ENCODE measurements at regions not wholly inside any gene's neighbourhood (a gene's known extent, or its start where the extent isn't known, plus 50 kb on each side); places are given as distances from the start of the nearest gene placed in this dataset.
"Not testable (repeated sequence)": the region's sequence is repeated elsewhere in the genome, so short reads cannot be mapped to it uniquely, and the experiment has no call there.

DNA sequence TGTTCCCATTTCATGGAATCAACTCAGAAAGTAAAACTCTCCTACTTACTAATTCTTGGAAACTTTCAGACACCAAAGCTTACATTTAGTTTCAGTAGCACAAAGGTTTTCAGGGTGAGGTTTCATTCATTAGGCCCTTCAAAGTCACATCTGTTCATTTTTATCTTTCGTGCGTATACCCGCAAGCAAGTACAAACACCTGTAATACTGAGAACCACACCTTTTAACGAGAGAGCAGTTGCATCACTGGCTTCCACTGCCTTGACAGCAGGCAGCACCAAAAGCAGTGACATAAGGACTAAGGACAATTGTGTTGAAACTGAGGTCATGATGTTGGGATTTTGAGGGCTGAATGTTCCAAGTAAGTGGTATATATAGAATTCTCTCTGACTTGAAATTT, 60.5 kb downstream of the GOLGA6L22 start:
- H3K4me3 ChIP-seq; H3K27me3 ChIP-seq; H3K27ac ChIP-seq; DNase-seq; H3K9me3 ChIP-seq; H3K36me3 ChIP-seq (ENCODE audit: low read depth, missing control alignments); intact Hi-C loops (cut with DNase I; ENCODE audit: low total_unique reads); H3K4me1 ChIP-seq: not testable (repeated sequence)
- no CpG with 5 or more reads among the region's 4 CpGs for WGBS, 2 donors

DNA sequence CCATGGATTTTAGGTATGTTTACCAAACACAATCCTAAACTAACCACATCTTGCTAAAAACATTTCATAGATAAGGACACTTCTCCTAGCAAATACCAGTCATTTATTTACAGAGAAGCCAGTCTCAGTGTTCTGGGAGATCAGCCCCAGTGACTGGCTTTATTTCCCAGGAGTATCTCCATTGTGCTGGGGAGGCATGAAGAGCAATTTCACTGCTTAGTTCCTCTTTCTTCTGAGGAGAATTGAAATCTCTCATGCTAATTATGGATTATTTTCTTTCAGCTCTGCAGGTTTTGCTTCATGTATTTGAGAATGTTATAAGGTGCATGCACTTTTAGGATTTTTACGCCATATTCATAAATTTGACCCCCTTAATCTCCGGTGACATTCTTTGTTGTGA, 67.8 kb downstream of the GOLGA6L22 start:
- intact Hi-C loops (cut with DNase I; ENCODE audit: low total_unique reads); H3K9me3 ChIP-seq; H3K36me3 ChIP-seq (ENCODE audit: low read depth, missing control alignments); H3K4me3 ChIP-seq; H3K27ac ChIP-seq; H3K4me1 ChIP-seq; DNase-seq; H3K27me3 ChIP-seq: not testable (repeated sequence)
- no CpG with 5 or more reads among the region's 2 CpGs for WGBS, 2 donors

GRCh38 chr15:22527016-22527415, 68.3 kb downstream of the GOLGA6L22 start:
- 73 to 80% methylated on average over 2 to 3 of the region's 4 CpGs for WGBS, 2 donors
- DNase-seq, H3K27ac ChIP-seq: not testable (repeated sequence)

GRCh38 chr15:22529200-22529599, 70.5 kb downstream of the GOLGA6L22 start:
- H3K4me3 ChIP-seq; H3K9me3 ChIP-seq; H3K4me1 ChIP-seq; H3K36me3 ChIP-seq (ENCODE audit: low read depth, missing control alignments); DNase-seq; H3K27ac ChIP-seq; H3K27me3 ChIP-seq; intact Hi-C loops (cut with DNase I; ENCODE audit: low total_unique reads): not testable (repeated sequence)
- WGBS, 2 donors = no CpG with 5 or more reads among the region's 6 CpGs

More at GRCh38 chr15:22527016-22527415, 68.3 kb downstream of the GOLGA6L22 start:
- H3K36me3 ChIP-seq (ENCODE audit: low read depth, missing control alignments); H3K4me3 ChIP-seq; H3K27me3 ChIP-seq; H3K9me3 ChIP-seq; H3K4me1 ChIP-seq; intact Hi-C loops (cut with DNase I; ENCODE audit: low total_unique reads): not testable (repeated sequence)

DNA sequence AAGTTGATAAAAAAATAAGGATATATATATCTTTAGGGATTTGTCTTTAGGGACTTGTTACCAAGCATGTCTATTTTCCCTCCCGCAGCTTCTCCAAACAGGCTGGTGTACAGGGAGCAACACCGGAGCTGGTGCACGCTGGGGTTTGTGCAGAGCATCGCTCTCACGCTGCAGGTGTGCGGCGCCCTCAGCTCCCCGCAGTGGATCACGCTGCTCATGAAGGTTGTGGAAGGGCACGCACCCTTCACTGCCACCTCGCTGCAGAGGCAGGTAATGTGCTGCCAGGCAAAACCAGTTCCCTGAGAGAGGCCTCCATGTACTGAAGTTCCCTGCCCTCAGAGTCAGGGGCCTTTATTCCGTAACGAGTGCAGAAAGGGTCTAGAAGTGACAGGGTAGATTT, 101.0 kb downstream of the GOLGA6L22 start:
- H3K27me3 ChIP-seq; H3K4me3 ChIP-seq; H3K36me3 ChIP-seq (ENCODE audit: low read depth, missing control alignments); intact Hi-C loops (cut with DNase I; ENCODE audit: low total_unique reads); H3K4me1 ChIP-seq; H3K9me3 ChIP-seq; DNase-seq; H3K27ac ChIP-seq: not testable (repeated sequence)
- 87 to 88% methylated on average over 5 of the region's 13 CpGs for WGBS, 2 donors

DNA sequence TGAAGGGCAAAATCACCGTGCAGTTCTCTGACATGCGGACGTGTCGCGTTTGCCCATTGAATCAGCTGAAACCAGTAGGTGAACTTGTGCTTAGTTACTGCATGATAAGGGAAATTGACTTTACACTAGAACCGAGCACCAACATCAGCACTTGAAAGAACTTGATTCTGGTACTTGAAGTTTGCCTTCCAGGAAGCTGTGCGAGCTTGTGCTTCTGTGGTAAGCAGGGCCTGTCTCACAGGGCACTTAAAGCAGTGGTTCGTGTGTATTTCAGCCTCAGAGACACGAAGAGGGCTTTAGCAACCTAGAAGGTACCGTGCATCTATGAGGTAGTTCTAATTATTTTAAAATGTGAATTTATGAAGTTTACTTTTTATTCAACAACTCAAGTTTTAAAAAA, 103.0 kb downstream of the GOLGA6L22 start:
- DNase-seq; H3K4me3 ChIP-seq; intact Hi-C loops (cut with DNase I; ENCODE audit: low total_unique reads); H3K27ac ChIP-seq; H3K4me1 ChIP-seq; H3K36me3 ChIP-seq (ENCODE audit: low read depth, missing control alignments); H3K9me3 ChIP-seq; H3K27me3 ChIP-seq: not testable (repeated sequence)
- 80% methylated on average over 1 of the region's 10 CpGs; no CpG with 5 or more reads in 1 of the 2 donors for WGBS, 2 donors

DNA sequence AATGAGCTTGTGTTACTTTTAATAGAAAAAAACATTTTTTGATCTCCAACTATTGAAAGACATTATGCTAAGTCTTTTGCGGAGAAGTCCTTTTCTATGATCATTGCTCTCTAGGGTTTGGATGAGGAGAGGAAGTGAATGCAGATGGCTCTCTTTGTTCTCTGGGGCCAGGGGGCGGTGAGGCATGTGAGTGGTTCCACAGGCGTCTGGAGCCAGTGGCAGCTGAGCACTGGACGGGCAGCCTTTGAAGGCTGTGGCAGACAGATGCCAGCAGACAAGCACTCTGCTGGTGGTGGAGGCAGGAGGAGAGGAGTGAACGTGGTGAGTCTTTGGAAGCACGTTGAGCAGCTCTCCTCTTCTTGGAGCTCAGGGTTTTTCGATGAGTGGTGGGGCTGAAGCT, 107.8 kb downstream of the GOLGA6L22 start:
- H3K27ac ChIP-seq; H3K36me3 ChIP-seq (ENCODE audit: low read depth, missing control alignments); intact Hi-C loops (cut with DNase I; ENCODE audit: low total_unique reads); H3K4me1 ChIP-seq; H3K9me3 ChIP-seq; H3K27me3 ChIP-seq; DNase-seq; H3K4me3 ChIP-seq: not testable (repeated sequence)
- WGBS, 2 donors = no CpG with 5 or more reads among the region's 7 CpGs

- H3K4me3 ChIP-seq; H3K9me3 ChIP-seq; H3K27ac ChIP-seq; intact Hi-C loops (cut with DNase I; ENCODE audit: low total_unique reads); DNase-seq; H3K36me3 ChIP-seq (ENCODE audit: low read depth, missing control alignments); H3K4me1 ChIP-seq; H3K27me3 ChIP-seq: not testable (repeated sequence)
- WGBS, 2 donors = no CpG with 5 or more reads among the region's 11 CpGs
Observed at GRCh38 chr15:22569486-22569885, 110.8 kb downstream of the GOLGA6L22 start.

DNA sequence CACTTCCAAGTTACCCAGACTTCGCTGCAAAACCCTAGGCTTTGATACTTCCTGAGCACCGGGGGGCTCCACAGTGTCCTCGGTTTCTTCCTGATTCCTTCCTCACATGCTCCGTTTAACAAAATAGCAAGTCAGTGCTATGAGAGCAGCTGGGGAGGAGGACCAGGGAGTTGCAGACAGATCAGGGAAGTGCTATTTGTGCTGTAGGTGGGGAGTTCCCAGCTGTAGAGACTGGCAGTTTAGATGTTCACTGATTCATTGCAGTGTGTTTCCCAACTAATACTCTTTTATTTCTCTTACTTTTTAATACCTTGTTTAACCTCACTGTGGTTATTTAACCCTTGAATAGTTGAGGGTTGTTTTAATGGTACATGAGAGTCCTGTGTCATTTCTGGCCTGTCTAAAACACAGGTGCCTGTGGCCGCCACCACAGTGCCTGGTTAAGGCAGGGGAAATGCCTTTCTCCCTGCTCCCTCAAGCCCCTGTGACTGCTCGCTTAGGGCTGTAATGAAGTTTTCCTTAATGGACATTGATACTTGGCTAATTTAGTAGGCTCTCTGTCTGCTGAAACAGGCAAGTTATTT, 113.5 kb downstream of the GOLGA6L22 start:
- WGBS, 2 donors = 90 to 94% methylated on average over 2 of the region's 6 CpGs
- H3K4me1 ChIP-seq; H3K27me3 ChIP-seq; H3K36me3 ChIP-seq (ENCODE audit: low read depth, missing control alignments); H3K4me3 ChIP-seq; H3K9me3 ChIP-seq; intact Hi-C loops (cut with DNase I; ENCODE audit: low total_unique reads); DNase-seq; H3K27ac ChIP-seq: not testable (repeated sequence)

DNA sequence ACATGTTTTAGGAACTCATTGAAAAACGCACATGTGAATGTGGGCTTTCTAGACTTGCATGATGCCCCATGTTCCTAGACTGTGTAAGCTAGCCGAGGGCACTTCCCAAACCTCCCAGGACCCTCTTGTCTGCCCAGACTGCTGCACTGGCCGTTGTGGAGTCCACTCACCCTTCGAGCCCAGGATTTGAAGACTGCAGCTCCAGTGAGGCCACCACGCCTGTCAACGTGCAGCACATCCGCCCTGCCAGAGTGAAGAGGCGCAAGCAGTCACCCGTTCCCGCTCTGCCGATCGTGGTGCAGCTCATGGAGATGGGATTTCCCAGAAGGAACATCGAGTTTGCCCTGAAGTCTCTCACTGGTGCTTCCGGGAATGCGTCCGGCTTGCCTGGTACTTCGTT, 114.1 kb downstream of the GOLGA6L22 start:
- DNase-seq; H3K9me3 ChIP-seq; H3K4me1 ChIP-seq; H3K27me3 ChIP-seq; intact Hi-C loops (cut with DNase I; ENCODE audit: low total_unique reads); H3K27ac ChIP-seq; H3K4me3 ChIP-seq; H3K36me3 ChIP-seq (ENCODE audit: low read depth, missing control alignments): not testable (repeated sequence)
- 95 to 97% methylated on average over 12 to 16 of the region's 17 CpGs for WGBS, 2 donors

DNA sequence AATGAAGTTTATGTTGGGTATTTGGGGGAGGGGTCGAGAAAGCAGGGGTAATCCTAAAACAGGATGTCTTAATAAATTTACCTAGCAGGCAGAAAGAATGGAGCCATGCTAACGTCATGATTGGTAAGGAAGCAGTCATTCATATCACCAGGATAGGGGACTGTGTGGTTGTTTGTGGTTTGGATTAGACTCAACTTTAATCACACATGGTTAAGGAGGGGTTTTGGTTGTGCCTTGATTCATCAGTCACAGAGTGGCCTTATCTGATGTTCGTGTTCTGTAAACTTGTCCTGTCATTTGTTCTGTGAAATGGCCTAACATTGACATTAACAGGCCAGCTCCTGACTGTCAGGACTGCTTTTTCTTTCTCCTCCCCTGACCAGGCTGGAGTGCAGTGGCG, 119.1 kb downstream of the GOLGA6L22 start:
- 100% methylated on average over 1 to 2 of the region's 4 CpGs for WGBS, 2 donors
- DNase-seq; intact Hi-C loops (cut with DNase I; ENCODE audit: low total_unique reads); H3K9me3 ChIP-seq; H3K4me3 ChIP-seq; H3K27me3 ChIP-seq; H3K36me3 ChIP-seq (ENCODE audit: low read depth, missing control alignments); H3K4me1 ChIP-seq; H3K27ac ChIP-seq: not testable (repeated sequence)

- DNase-seq; H3K4me3 ChIP-seq; H3K4me1 ChIP-seq; H3K27ac ChIP-seq; intact Hi-C loops (cut with DNase I; ENCODE audit: low total_unique reads); H3K9me3 ChIP-seq; H3K27me3 ChIP-seq; H3K36me3 ChIP-seq (ENCODE audit: low read depth, missing control alignments): not testable (repeated sequence)
- WGBS, 2 donors = no CpG with 5 or more reads among the region's 2 CpGs
Observed at GRCh38 chr15:22579213-22579612, 120.5 kb downstream of the GOLGA6L22 start.

- H3K9me3 ChIP-seq; DNase-seq; H3K36me3 ChIP-seq (ENCODE audit: low read depth, missing control alignments); H3K4me1 ChIP-seq; H3K27ac ChIP-seq; H3K4me3 ChIP-seq; H3K27me3 ChIP-seq; intact Hi-C loops (cut with DNase I; ENCODE audit: low total_unique reads): not testable (repeated sequence)
- 97% methylated on average over 11 of the region's 14 CpGs; no CpG with 5 or more reads in 1 of the 2 donors for WGBS, 2 donors
Observed at GRCh38 chr15:22587391-22587790, 128.7 kb downstream of the GOLGA6L22 start.

Data from testis (tissue), 2 donors.